ENCODE measurements at regions not wholly inside any gene's neighbourhood (a gene's known extent, or its start where the extent isn't known, plus 50 kb on each side); places are given as distances from the start of the nearest gene placed in this dataset.
"Not testable (repeated sequence)": the region's sequence is repeated elsewhere in the genome, so short reads cannot be mapped to it uniquely, and the experiment has no call there.

GRCh38 chr5:166637295-166637694 is 1654.2 kb upstream of the WWC1 start:
- Histone ChIP-seq H3K4me3 (ENCODE audit: low read length) (no peak overlapping the region), H3K27ac (ENCODE audit: low read length) (no peak overlapping the region), H3K4me1 (ENCODE audit: control insufficient read depth, insufficient read depth, low read length) (no peaks in the 10 kb centered on the region), H3K9me3 (ENCODE audit: control insufficient read depth, insufficient read depth, low read length) (no peaks in the 10 kb centered on the region), H3K36me3 (ENCODE audit: control insufficient read depth, insufficient read depth, low read length) (no peaks in the 10 kb centered on the region), H3K27me3 (ENCODE audit: control insufficient read depth, insufficient read depth, low read length) (no peaks in the 10 kb centered on the region)
- DNase-seq (ENCODE audit: low read depth, low spot score): no peak
- WGBS (ENCODE audit: insufficient coverage, insufficient read length): no CpG with 5 or more reads among the region's 1 CpG

GRCh38 chr5:166639151-166639550 is 1652.3 kb upstream of the WWC1 start:
- no peak overlapping the region for H3K27ac ChIP-seq (ENCODE audit: low read length)
- no peak for DNase-seq (ENCODE audit: low read depth, low spot score)
- H3K27me3 ChIP-seq (ENCODE audit: control insufficient read depth, insufficient read depth, low read length): no peaks in the 10 kb centered on the region
- no peaks in the 10 kb centered on the region for H3K4me1 ChIP-seq (ENCODE audit: control insufficient read depth, insufficient read depth, low read length)
- no peaks in the 10 kb centered on the region for H3K9me3 ChIP-seq (ENCODE audit: control insufficient read depth, insufficient read depth, low read length)
- H3K36me3 ChIP-seq (ENCODE audit: control insufficient read depth, insufficient read depth, low read length): no peaks in the 10 kb centered on the region
- no CpG with 5 or more reads among the region's 2 CpGs for WGBS (ENCODE audit: insufficient coverage, insufficient read length)
- H3K4me3 ChIP-seq (ENCODE audit: low read length): no peak overlapping the region

- H3K9me3 ChIP-seq (ENCODE audit: control insufficient read depth, insufficient read depth, low read length); DNase-seq (ENCODE audit: low read depth, low spot score); H3K27me3 ChIP-seq (ENCODE audit: control insufficient read depth, insufficient read depth, low read length); H3K4me3 ChIP-seq (ENCODE audit: low read length); H3K36me3 ChIP-seq (ENCODE audit: control insufficient read depth, insufficient read depth, low read length); H3K4me1 ChIP-seq (ENCODE audit: control insufficient read depth, insufficient read depth, low read length); H3K27ac ChIP-seq (ENCODE audit: low read length): not testable (repeated sequence)
- WGBS (ENCODE audit: insufficient coverage, insufficient read length): no CpG with 5 or more reads among the region's 10 CpGs
Measured at GRCh38 chr5:166640136-166640535, 1651.3 kb upstream of the WWC1 start.

- H3K27me3 ChIP-seq (ENCODE audit: control insufficient read depth, insufficient read depth, low read length): no peaks in the 10 kb centered on the region
- no peaks in the 10 kb centered on the region for H3K4me1 ChIP-seq (ENCODE audit: control insufficient read depth, insufficient read depth, low read length)
- no peaks in the 10 kb centered on the region for H3K36me3 ChIP-seq (ENCODE audit: control insufficient read depth, insufficient read depth, low read length)
- H3K27ac ChIP-seq (ENCODE audit: low read length): no peak overlapping the region
- WGBS (ENCODE audit: insufficient coverage, insufficient read length): no CpG with 5 or more reads among the region's 1 CpG
- no peak for DNase-seq (ENCODE audit: low read depth, low spot score)
- no peaks in the 10 kb centered on the region for H3K9me3 ChIP-seq (ENCODE audit: control insufficient read depth, insufficient read depth, low read length)
- H3K4me3 ChIP-seq (ENCODE audit: low read length): no peak overlapping the region
Measured at GRCh38 chr5:166648736-166649135, 1642.7 kb upstream of the WWC1 start.

- WGBS (ENCODE audit: insufficient coverage, insufficient read length): no CpG with 5 or more reads among the region's 1 CpG
- Histone ChIP-seq H3K36me3 (ENCODE audit: control insufficient read depth, insufficient read depth, low read length) (no peaks in the 10 kb centered on the region), H3K4me3 (ENCODE audit: low read length) (no peak overlapping the region), H3K27ac (ENCODE audit: low read length) (no peak overlapping the region), H3K27me3 (ENCODE audit: control insufficient read depth, insufficient read depth, low read length) (no peaks in the 10 kb centered on the region), H3K4me1 (ENCODE audit: control insufficient read depth, insufficient read depth, low read length) (no peaks in the 10 kb centered on the region), H3K9me3 (ENCODE audit: control insufficient read depth, insufficient read depth, low read length) (no peaks in the 10 kb centered on the region)
- no peak for DNase-seq (ENCODE audit: low read depth, low spot score)
Measured at GRCh38 chr5:166649676-166650075, 1641.8 kb upstream of the WWC1 start.

- Histone ChIP-seq H3K27ac (ENCODE audit: low read length) (no peak overlapping the region), H3K4me1 (ENCODE audit: control insufficient read depth, insufficient read depth, low read length) (no peaks in the 10 kb centered on the region), H3K4me3 (ENCODE audit: low read length) (no peak overlapping the region), H3K36me3 (ENCODE audit: control insufficient read depth, insufficient read depth, low read length) (no peaks in the 10 kb centered on the region), H3K27me3 (ENCODE audit: control insufficient read depth, insufficient read depth, low read length) (no peaks in the 10 kb centered on the region), H3K9me3 (ENCODE audit: control insufficient read depth, insufficient read depth, low read length) (no peaks in the 10 kb centered on the region)
- DNase-seq (ENCODE audit: low read depth, low spot score): no peak
- no CpG with 5 or more reads among the region's 1 CpG for WGBS (ENCODE audit: insufficient coverage, insufficient read length)
Measured at GRCh38 chr5:166651234-166651633, 1640.2 kb upstream of the WWC1 start.

- WGBS (ENCODE audit: insufficient coverage, insufficient read length): no CpG with 5 or more reads among the region's 1 CpG
- no peak for DNase-seq (ENCODE audit: low read depth, low spot score)
- no peaks in the 10 kb centered on the region for H3K36me3 ChIP-seq (ENCODE audit: control insufficient read depth, insufficient read depth, low read length)
Measured at GRCh38 chr5:166671811-166672210, 1619.6 kb upstream of the WWC1 start.

GRCh38 chr5:166672431-166672830 is 1619.0 kb upstream of the WWC1 start:
- no CpG with 5 or more reads among the region's 1 CpG for WGBS (ENCODE audit: insufficient coverage, insufficient read length)
- Histone ChIP-seq H3K27ac (ENCODE audit: low read length) (no peak overlapping the region), H3K9me3 (ENCODE audit: control insufficient read depth, insufficient read depth, low read length) (no peaks in the 10 kb centered on the region), H3K27me3 (ENCODE audit: control insufficient read depth, insufficient read depth, low read length) (no peaks in the 10 kb centered on the region), H3K4me1 (ENCODE audit: control insufficient read depth, insufficient read depth, low read length) (0 out of 2 replicates have a peak, but pooled peaks cover 1% of the 10 kb centered on the region), H3K4me3 (ENCODE audit: low read length) (no peak overlapping the region), H3K36me3 (ENCODE audit: control insufficient read depth, insufficient read depth, low read length) (no peaks in the 10 kb centered on the region)
- no peak for DNase-seq (ENCODE audit: low read depth, low spot score)

More at GRCh38 chr5:166671811-166672210, 1619.6 kb upstream of the WWC1 start:
- Histone ChIP-seq H3K4me3 (ENCODE audit: low read length) (no peak overlapping the region), H3K27ac (ENCODE audit: low read length) (no peak overlapping the region), H3K27me3 (ENCODE audit: control insufficient read depth, insufficient read depth, low read length) (no peaks in the 10 kb centered on the region), H3K4me1 (ENCODE audit: control insufficient read depth, insufficient read depth, low read length) (0 out of 2 replicates have a peak, but pooled peaks cover 1% of the 10 kb centered on the region), H3K9me3 (ENCODE audit: control insufficient read depth, insufficient read depth, low read length) (no peaks in the 10 kb centered on the region)

GRCh38 chr5:166677891-166678290 is 1613.6 kb upstream of the WWC1 start:
- no peaks in the 10 kb centered on the region for H3K27me3 ChIP-seq (ENCODE audit: control insufficient read depth, insufficient read depth, low read length)
- H3K4me3 ChIP-seq (ENCODE audit: low read length): no peak overlapping the region
- H3K27ac ChIP-seq (ENCODE audit: low read length): no peak overlapping the region
- H3K9me3 ChIP-seq (ENCODE audit: control insufficient read depth, insufficient read depth, low read length): no peaks in the 10 kb centered on the region
- no CpG with 5 or more reads among the region's 2 CpGs for WGBS (ENCODE audit: insufficient coverage, insufficient read length)
- H3K36me3 ChIP-seq (ENCODE audit: control insufficient read depth, insufficient read depth, low read length): no peaks in the 10 kb centered on the region
- no peaks in the 10 kb centered on the region; the same call in 1 of the 2 replicates for H3K4me1 ChIP-seq (ENCODE audit: control insufficient read depth, insufficient read depth, low read length)
- no peak for DNase-seq (ENCODE audit: low read depth, low spot score)

- H3K4me1 ChIP-seq (ENCODE audit: control insufficient read depth, insufficient read depth, low read length): no peaks in the 10 kb centered on the region; the same call in 1 of the 2 replicates
- H3K36me3 ChIP-seq (ENCODE audit: control insufficient read depth, insufficient read depth, low read length): no peaks in the 10 kb centered on the region
- H3K27me3 ChIP-seq (ENCODE audit: control insufficient read depth, insufficient read depth, low read length): no peaks in the 10 kb centered on the region
- DNase-seq (ENCODE audit: low read depth, low spot score): no peak
- WGBS (ENCODE audit: insufficient coverage, insufficient read length): no CpG with 5 or more reads among the region's 5 CpGs
- no peaks in the 10 kb centered on the region for H3K9me3 ChIP-seq (ENCODE audit: control insufficient read depth, insufficient read depth, low read length)
- no peak overlapping the region for H3K4me3 ChIP-seq (ENCODE audit: low read length)
- no peak overlapping the region for H3K27ac ChIP-seq (ENCODE audit: low read length)
Measured at GRCh38 chr5:166679331-166679730, 1612.1 kb upstream of the WWC1 start.

GRCh38 chr5:166695326-166695725 is 1596.1 kb upstream of the WWC1 start:
- WGBS (ENCODE audit: insufficient coverage, insufficient read length): no CpG with 5 or more reads among the region's 4 CpGs
- H3K4me3 ChIP-seq (ENCODE audit: low read length): no peak overlapping the region
- H3K9me3 ChIP-seq (ENCODE audit: control insufficient read depth, insufficient read depth, low read length): no peaks in the 10 kb centered on the region
- no peak overlapping the region for H3K27ac ChIP-seq (ENCODE audit: low read length)
- no peak for DNase-seq (ENCODE audit: low read depth, low spot score)
- H3K36me3 ChIP-seq (ENCODE audit: control insufficient read depth, insufficient read depth, low read length): no peaks in the 10 kb centered on the region
- H3K4me1 ChIP-seq (ENCODE audit: control insufficient read depth, insufficient read depth, low read length): no peaks in the 10 kb centered on the region
- H3K27me3 ChIP-seq (ENCODE audit: control insufficient read depth, insufficient read depth, low read length): no peaks in the 10 kb centered on the region
